Kidney tubule cell (primary cell): ENCODE measurements at regions not wholly inside any gene's neighbourhood (a gene's known extent, or its start where the extent isn't known, plus 50 kb on each side); places are given as distances from the start of the nearest gene placed in this dataset.
A peak's percentile ranks its signal among the peaks of the same experiment; 100 is the strongest.

Experiments
- DNase-seq: peaks from one replicate; pipeline ENCODE4 v3.0.0-alpha.2; 2018; ENCODE audit warnings: low spot score

- DNase-seq, result no peak
Observed at GRCh38 chr20:43306837-43307236, 117.1 kb upstream of the PTPRT start.

DNA sequence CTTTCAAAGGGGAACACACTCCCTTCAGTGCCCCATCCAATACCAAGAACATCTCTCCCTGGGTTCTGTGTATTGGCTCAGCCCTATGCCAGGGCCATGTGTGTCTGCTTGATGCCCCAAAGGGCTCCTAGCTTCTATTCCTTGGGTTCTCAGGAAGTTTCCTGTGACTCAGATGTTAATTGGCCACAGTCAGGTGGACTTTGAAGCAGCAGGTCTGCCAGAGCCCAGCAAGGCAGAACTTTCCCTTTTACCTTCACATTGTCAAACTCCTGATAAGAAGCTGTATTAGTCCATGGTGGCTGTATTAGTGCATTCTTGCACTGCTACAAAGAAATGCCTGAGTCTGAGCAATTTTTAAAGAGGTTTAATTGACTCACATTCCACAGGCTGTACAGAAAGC is 116.0 kb upstream of the PTPRT start:
- DNase-seq, result no peak

GRCh38 chr20:43304598-43304997 is 114.9 kb upstream of the PTPRT start:
- DNase-seq, result no peak

DNA sequence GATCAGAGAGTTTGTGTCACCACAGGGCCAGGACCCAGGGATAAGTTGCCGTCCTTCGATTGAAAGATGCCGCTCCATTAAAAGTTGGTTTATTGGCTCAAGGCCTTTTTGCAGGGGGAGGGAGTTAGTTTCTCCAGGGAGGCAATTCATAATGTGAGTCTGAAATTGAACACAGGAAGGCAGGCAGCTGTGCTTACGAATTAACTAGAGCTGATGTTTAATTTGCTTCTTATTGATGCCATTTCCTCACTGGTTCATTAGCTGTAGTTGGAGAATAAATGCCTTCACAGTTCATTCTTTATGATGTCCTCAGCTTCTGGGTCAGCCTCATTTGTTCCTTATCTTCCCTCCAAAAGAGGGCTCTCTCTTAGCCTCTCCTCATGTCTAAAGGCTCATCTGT is 113.2 kb upstream of the PTPRT start:
- DNase-seq, result no peak

DNA sequence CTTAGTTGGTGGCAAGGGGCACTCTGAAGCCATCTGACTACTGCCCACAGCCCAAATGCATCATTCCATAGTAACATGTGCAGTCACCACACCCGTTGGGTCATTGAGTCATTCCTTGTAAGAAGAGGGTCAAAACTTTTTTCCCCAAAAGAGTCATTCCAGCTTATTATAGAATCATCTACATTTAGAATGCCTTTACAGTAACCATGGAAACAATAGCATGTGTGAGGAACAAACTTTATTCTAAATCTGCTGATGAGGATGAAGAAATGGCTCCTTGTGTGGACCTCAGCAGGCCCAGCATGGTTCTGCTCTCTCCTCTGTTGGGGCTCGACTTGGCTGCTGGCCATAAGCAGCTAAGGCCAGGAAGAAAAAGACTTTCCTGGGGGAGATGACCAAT is 111.2 kb upstream of the PTPRT start:
- DNase-seq, result no peak

GRCh38 chr20:43295781-43296180 is 106.1 kb upstream of the PTPRT start:
- DNase-seq, result no peak

GRCh38 chr20:43295263-43295662 is 105.6 kb upstream of the PTPRT start:
- no peak for DNase-seq

GRCh38 chr20:43294031-43294430 is 104.3 kb upstream of the PTPRT start:
- DNase-seq, result no peak

- no peak for DNase-seq
Observed at GRCh38 chr20:43293068-43293786, 103.5 kb upstream of the PTPRT start.

DNA sequence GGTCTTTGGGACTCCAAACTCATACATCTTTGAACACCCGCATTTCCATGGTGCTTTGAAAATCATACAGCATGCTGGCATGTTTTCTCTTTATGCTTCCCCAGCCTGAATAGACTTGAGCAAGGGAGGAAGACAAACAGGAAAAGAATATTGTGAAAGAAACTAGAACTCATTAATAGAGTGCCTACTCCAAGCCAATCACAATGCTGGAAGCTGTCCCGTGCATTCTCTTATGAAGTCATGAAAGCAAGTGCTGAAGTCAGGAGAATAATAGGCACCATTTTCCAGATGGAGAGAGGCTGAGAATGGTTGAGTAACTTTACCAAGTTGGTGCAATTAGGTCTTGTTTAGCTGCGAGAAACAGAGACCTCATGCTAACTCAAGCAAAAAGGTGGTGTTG is 102.5 kb upstream of the PTPRT start:
- no peak for DNase-seq

GRCh38 chr20:43287637-43288036 is 97.9 kb upstream of the PTPRT start:
- DNase-seq, result no peak

- no peak for DNase-seq
Observed at GRCh38 chr20:43285170-43285569, 95.5 kb upstream of the PTPRT start.

- DNase-seq, result no peak
Observed at GRCh38 chr20:43284486-43284885, 94.8 kb upstream of the PTPRT start.

GRCh38 chr20:43283126-43283525 is 93.4 kb upstream of the PTPRT start:
- no peak for DNase-seq

DNA sequence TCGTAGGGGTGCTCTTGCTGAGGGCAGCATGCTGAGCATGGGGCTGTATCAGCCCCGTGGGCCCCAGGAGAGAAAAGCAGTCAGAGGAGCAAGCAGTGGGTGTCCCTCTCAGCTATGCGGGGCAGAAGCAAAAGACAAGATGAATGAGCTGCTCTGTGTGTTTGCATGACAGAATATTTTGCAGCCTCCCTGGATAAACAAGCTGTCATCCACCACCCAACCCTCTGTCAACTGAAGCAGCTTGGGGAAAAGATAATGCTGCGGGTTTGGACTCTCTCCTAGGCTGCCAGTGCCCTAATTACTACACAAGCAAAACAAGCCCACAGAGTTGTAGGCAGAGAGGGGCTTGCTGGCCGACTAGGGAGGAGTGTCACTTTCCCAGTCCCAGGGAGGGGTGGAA is 82.3 kb upstream of the PTPRT start:
- DNase-seq, result no peak

DNA sequence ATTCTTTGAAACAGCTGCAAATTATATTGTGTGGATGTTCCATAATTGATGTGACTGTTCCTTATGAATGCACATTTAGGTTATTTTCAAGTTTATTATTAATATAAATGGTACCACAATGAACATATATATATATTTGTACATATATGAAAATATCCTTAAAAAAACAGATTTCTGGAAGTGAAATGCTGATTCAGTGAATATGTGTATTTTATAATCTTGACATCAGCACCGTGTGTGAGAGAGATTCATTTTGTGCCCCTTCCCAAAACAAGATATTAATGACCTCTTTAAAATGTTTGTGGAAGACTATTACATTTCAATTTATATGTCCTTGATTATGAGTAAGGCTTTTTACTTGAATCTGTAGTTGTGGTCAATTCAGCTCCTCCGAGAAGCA is 75.7 kb upstream of the PTPRT start:
- no peak for DNase-seq

DNA sequence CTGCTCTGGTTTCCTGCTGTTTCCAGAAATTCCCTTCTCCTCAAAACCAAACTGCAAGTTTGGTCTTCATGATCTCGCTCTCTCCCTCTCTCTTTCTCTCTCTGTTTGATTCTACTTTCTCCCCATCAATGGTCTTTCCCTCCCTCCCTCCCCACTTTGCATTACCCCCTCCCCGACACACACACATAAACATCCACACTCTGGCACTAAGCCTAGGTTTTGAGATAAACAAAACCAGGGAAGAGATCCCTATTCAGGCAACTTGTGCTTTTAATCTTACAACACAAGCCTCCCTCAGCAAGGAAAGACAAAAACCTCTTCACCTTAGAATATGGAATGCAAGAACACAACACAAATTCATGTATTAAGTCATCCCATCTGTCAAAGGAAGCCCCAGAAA is 73.5 kb upstream of the PTPRT start:
- DNase-seq, result no peak

DNA sequence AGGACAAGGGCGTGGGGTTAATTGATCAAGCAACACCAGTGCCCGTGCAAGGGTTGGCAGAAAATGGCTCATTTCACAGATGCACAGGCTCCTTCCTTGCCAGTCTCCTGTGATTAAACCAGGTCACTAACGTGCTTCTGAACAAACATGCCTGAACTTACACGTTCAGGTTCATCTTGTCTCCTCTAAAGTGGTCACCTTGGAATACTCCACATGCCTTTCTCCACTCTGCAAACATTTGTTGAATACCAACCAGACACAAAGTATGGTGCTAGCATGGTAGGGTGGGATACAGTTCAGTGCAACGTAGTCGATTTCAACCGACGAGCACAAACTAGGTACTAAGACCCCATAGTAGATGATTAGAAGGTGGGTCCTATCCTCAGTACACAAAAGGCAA is 72.6 kb upstream of the PTPRT start:
- no peak for DNase-seq

DNA sequence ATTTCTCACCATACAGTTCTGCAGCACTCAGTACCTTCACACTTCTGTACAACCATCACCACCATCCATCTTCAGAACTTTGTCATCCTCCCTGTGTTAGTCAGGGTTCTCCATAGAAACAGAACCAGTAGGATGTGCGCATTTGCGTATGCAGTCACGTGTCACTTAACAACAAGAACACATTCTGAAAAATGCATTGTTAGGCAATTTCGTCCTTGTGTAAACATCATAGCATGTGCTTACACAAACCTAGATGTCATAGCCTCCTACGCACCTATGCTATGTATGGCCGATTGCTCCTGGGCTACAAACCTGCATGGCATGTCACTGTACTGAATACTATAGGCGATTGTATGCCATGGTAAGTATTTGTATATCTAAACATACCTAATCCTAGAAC is 66.2 kb upstream of the PTPRT start:
- DNase-seq, result no peak

- DNase-seq, result no peak
Observed at GRCh38 chr20:43252761-43253160, 63.1 kb upstream of the PTPRT start.

GRCh38 chr20:43248341-43248740 is 58.6 kb upstream of the PTPRT start:
- DNase-seq, result no peak

GRCh38 chr20:43247361-43247760 is 57.7 kb upstream of the PTPRT start:
- DNase-seq, result no peak

GRCh38 chr20:43244647-43245046 is 54.9 kb upstream of the PTPRT start:
- DNase-seq, result no peak

DNA sequence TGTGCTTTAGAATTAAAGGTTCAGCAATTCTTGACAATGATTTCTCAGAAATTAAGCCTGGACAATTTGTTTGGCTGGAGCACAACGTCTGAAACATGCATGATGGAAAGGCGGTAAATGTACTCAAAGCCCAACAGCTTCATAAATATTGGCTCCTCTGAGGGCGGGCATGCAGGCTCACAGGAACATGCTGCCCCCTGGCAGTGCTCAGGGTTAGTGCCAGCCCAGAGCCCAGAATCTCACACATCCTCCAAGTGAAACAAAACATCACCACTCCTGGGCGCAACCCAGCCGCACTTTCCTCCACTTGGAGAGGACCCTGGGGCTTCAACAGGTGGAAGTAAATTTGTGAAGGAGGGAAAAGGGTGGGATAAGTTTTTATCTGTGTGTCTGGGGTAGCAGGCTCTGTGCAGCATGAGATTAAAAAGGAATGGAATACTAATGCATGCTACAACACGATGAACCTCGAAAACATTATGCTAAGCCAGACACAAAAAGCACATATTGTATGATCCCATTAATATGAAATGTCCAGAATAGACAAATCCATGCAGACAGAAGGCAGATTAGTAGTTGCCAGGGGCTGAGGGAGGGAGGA is 54.1 kb upstream of the PTPRT start:
- DNase-seq, result peak; percentile 8
